ENCODE measurements at regions not wholly inside any gene's neighbourhood (a gene's known extent, or its start where the extent isn't known, plus 50 kb on each side); places are given as distances from the start of the nearest gene placed in this dataset.

DNA sequence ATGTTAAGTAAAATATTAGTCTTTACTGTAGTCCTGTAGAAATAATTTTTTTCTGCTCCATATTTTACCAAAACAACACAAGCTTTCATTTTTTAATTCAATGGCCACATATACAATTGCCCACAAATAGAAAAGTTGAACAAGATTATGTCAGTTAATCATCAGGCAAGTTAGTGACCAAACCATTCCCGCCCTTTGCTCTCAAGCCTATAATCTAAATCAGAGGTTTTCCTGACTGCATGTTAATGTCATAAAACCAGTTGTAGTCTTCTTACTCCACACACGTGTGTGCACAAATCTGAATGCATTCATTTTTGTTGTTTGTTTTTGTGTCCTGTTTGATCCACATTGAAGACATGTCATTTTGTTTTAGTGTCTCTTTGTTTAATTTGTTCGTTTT, 1357.7 kb upstream of the GJE1 start:
- WGBS (ENCODE audit: insufficient coverage), result 20% methylated on average over 1 of the region's 3 CpGs
- H3K4me1 ChIP-seq (ENCODE audit: control insufficient read depth, insufficient read depth, low read length), result no peaks in the 10 kb centered on the region

DNA sequence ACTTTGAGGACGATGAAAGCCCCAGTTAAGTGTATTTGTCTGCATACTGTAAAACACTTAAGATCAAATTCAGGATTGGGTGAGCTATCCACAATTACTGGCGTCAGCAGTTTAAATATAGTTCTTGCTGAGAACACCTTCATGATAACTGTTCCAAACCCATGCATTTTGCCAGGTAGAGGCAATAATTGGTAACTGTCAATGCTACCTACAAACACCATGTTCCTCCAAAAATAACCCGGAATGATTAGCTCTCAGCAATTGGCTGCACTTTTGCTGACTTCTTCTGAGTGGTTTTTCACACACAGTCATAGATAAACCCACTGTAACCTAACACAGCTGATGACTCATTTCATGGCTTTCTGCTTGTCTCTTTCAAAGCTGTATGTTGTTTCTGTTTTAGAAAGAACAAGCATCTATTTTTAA, 1358.6 kb upstream of the GJE1 start:
- H3K9me3 ChIP-seq (ENCODE audit: control insufficient read depth, insufficient read depth, low read length), result no peaks in the 10 kb centered on the region
- DNase-seq (ENCODE audit: low read depth in 4 of 6, low spot score in 6 of 6), result peak in 2 of 6 donors; percentile 3 to 13
- 76% methylated on average over 2 of the region's 3 CpGs for WGBS (ENCODE audit: insufficient coverage)
- H3K36me3 ChIP-seq (ENCODE audit: control insufficient read depth, insufficient read depth, low read length), result no peaks in the 10 kb centered on the region
- H3K27me3 ChIP-seq (ENCODE audit: control insufficient read depth, insufficient read depth, low read length), result no peaks in the 10 kb centered on the region
- no peak overlapping the region for H3K27ac ChIP-seq (ENCODE audit: low read depth, low read length)
- H3K4me3 ChIP-seq (ENCODE audit: low read depth, low read length), result no peak overlapping the region
- H3K4me1 ChIP-seq (ENCODE audit: control insufficient read depth, insufficient read depth, low read length), result no peaks in the 10 kb centered on the region

More for the DNA sequence above, 1357.7 kb upstream of the GJE1 start:
- no peaks in the 10 kb centered on the region for H3K9me3 ChIP-seq (ENCODE audit: control insufficient read depth, insufficient read depth, low read length)
- H3K36me3 ChIP-seq (ENCODE audit: control insufficient read depth, insufficient read depth, low read length), result no peaks in the 10 kb centered on the region
- no peaks in the 10 kb centered on the region for H3K27me3 ChIP-seq (ENCODE audit: control insufficient read depth, insufficient read depth, low read length)
- no peak overlapping the region for H3K27ac ChIP-seq (ENCODE audit: low read depth, low read length)
- H3K4me3 ChIP-seq (ENCODE audit: low read depth, low read length), result no peak overlapping the region
- no peak for DNase-seq (ENCODE audit: low read depth in 4 of 6, low spot score in 6 of 6)

DNA sequence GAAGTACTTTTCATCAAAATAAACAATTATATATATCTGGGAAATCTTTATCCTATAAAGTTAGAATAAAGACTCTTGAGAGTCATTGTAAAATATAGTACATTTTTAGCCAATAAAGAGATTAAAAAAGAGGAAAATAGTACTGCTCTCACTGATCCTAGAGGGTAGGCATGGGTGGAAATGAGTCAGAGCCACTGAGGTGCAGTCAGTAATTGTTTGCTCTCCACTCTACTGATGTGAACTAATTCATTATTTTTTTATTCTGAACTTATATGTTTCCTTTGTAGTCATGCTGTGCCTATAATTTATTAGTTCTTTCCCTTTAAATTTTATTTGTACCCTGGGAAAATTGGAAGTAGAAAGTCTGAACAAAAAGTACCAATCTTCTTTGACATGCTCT, 1359.4 kb upstream of the GJE1 start:
- Histone ChIP-seq H3K4me1 (ENCODE audit: control insufficient read depth, insufficient read depth, low read length) (no peaks in the 10 kb centered on the region), H3K9me3 (ENCODE audit: control insufficient read depth, insufficient read depth, low read length) (peaks cover under 1% of the 10 kb centered on the region), H3K4me3 (ENCODE audit: low read depth, low read length) (no peak overlapping the region), H3K27me3 (ENCODE audit: control insufficient read depth, insufficient read depth, low read length) (no peaks in the 10 kb centered on the region), H3K27ac (ENCODE audit: low read depth, low read length) (no peak overlapping the region), H3K36me3 (ENCODE audit: control insufficient read depth, insufficient read depth, low read length) (no peaks in the 10 kb centered on the region)
- no peak for DNase-seq (ENCODE audit: low read depth in 4 of 6, low spot score in 6 of 6)

DNA sequence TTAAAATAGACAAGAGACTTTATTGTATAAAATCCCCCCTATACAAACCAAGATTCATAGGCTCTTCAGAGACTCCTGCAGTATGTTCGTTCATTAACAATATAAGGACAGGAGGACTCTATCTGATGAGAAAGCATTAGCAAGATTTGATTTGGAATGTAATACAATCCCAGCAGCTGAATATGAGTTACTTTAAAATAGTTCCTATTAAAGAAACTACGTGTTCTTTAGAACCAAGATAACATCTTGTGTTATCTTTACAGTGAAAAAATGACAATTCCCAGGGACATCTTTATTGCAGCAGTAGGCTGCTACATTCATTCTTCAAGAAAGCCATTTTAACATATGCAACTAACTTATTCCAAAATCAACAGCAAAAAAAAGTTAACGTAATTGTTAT, 1360.1 kb upstream of the GJE1 start:
- no peaks in the 10 kb centered on the region for H3K27me3 ChIP-seq (ENCODE audit: control insufficient read depth, insufficient read depth, low read length)
- H3K9me3 ChIP-seq (ENCODE audit: control insufficient read depth, insufficient read depth, low read length), result peaks cover 2% of the 10 kb centered on the region
- H3K27ac ChIP-seq (ENCODE audit: low read depth, low read length), result no peak overlapping the region
- no peaks in the 10 kb centered on the region for H3K36me3 ChIP-seq (ENCODE audit: control insufficient read depth, insufficient read depth, low read length)
- H3K4me1 ChIP-seq (ENCODE audit: control insufficient read depth, insufficient read depth, low read length), result no peaks in the 10 kb centered on the region
- H3K4me3 ChIP-seq (ENCODE audit: low read depth, low read length), result no peak overlapping the region
- no peak for DNase-seq (ENCODE audit: low read depth in 4 of 6, low spot score in 6 of 6)
- 100% methylated on average over 1 of the region's 3 CpGs for WGBS (ENCODE audit: insufficient coverage)

DNA sequence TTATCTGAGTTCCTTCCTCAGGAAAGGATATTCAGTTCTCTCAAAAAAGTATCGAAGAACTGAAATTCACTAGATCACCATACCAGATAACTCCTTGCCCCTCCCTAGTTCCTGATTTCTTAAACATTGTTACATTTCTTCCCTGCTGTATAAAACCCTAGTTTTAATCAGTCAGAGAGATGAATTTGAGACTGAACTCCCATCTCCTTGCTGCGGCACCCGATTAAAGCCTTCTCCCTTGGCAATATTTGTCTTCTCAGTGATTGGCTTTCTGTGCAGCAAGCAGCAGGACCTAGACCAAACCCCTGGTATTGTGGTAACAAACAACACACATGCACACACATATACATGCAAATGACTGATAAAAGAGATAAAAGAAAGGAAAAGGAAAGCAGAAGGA, 1364.6 kb upstream of the GJE1 start:
- H3K4me3 ChIP-seq (ENCODE audit: low read depth, low read length), result no peak overlapping the region
- H3K27ac ChIP-seq (ENCODE audit: low read depth, low read length), result no peak overlapping the region

DNA sequence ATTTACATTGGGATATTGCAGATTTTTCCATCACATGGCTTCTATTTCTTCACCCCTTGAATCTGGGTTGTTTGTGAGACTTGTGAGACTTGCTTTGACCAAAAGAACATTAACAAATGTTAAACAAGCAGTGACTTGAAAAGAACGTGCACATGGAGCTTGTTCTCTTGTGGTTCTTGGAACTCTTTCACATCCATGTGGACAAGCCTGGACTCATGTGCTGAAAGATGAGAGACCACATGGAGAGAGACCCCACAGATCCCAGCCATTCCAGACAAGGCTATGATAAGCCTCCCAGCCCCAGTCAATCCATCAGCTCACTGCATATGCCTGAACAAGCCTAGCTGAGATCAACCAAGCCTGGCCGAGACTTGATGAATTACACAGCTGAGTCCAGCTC, 1365.7 kb upstream of the GJE1 start:
- no CpG with 5 or more reads among the region's 2 CpGs for WGBS (ENCODE audit: insufficient coverage)
- Histone ChIP-seq H3K27me3 (ENCODE audit: control insufficient read depth, insufficient read depth, low read length) (no peaks in the 10 kb centered on the region), H3K4me1 (ENCODE audit: control insufficient read depth, insufficient read depth, low read length) (no peaks in the 10 kb centered on the region), H3K36me3 (ENCODE audit: control insufficient read depth, insufficient read depth, low read length) (no peaks in the 10 kb centered on the region), H3K9me3 (ENCODE audit: control insufficient read depth, insufficient read depth, low read length) (peaks cover 2% of the 10 kb centered on the region), H3K27ac (ENCODE audit: low read depth, low read length) (no peak overlapping the region), H3K4me3 (ENCODE audit: low read depth, low read length) (no peak overlapping the region)
- DNase-seq (ENCODE audit: low read depth in 4 of 6, low spot score in 6 of 6), result no peak

More for the DNA sequence above, 1364.6 kb upstream of the GJE1 start:
- WGBS (ENCODE audit: insufficient coverage), result 100% methylated on average over 1 of the region's 3 CpGs
- no peaks in the 10 kb centered on the region for H3K27me3 ChIP-seq (ENCODE audit: control insufficient read depth, insufficient read depth, low read length)
- DNase-seq (ENCODE audit: low read depth in 4 of 6, low spot score in 6 of 6), result no peak
- no peaks in the 10 kb centered on the region for H3K4me1 ChIP-seq (ENCODE audit: control insufficient read depth, insufficient read depth, low read length)
- H3K9me3 ChIP-seq (ENCODE audit: control insufficient read depth, insufficient read depth, low read length), result peaks cover 2% of the 10 kb centered on the region
- no peaks in the 10 kb centered on the region for H3K36me3 ChIP-seq (ENCODE audit: control insufficient read depth, insufficient read depth, low read length)

DNA sequence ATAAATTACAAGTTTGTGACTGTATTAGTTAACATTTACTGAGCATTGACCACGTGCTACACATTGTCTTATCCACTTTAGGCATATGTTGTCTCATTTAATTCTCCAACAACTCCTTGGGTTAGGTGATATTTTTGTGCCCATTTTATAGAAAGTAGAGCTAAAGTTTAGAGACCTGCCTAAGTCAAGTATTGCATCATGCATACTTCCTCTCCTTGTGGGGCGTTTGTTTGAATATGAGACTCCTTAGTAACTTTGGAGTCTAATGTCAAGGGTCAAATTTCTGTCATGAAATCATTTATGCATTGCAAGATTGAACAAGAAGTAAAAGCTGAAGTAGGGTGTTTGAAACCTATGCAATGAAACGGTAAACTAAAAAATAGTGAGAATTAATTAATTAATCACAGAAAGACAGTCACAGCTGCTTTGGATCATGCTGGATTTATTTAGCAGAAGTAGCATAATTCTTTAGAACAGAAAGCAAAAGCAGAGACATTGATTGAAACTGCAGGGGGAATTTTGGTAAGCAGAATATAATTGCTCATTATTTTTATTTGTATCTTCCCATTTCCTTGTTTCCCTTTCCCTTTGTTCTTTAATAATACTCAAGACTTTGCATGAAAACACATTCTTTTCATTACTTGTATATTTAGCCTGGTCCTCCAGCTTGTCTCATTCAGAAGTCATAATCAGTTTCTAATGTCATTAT, 1374.4 kb upstream of the GJE1 start:
- no CpG with 5 or more reads among the region's 3 CpGs for WGBS (ENCODE audit: insufficient coverage)
- no peak overlapping the region for H3K27ac ChIP-seq (ENCODE audit: low read depth, low read length)
- H3K27me3 ChIP-seq (ENCODE audit: control insufficient read depth, insufficient read depth, low read length), result no peaks in the 10 kb centered on the region
- H3K9me3 ChIP-seq (ENCODE audit: control insufficient read depth, insufficient read depth, low read length), result no peaks in the 10 kb centered on the region
- H3K36me3 ChIP-seq (ENCODE audit: control insufficient read depth, insufficient read depth, low read length), result no peaks in the 10 kb centered on the region
- H3K4me1 ChIP-seq (ENCODE audit: control insufficient read depth, insufficient read depth, low read length), result no peaks in the 10 kb centered on the region
- no peak for DNase-seq (ENCODE audit: low read depth in 4 of 6, low spot score in 6 of 6)
- H3K4me3 ChIP-seq (ENCODE audit: low read depth, low read length), result no peak overlapping the region

DNA sequence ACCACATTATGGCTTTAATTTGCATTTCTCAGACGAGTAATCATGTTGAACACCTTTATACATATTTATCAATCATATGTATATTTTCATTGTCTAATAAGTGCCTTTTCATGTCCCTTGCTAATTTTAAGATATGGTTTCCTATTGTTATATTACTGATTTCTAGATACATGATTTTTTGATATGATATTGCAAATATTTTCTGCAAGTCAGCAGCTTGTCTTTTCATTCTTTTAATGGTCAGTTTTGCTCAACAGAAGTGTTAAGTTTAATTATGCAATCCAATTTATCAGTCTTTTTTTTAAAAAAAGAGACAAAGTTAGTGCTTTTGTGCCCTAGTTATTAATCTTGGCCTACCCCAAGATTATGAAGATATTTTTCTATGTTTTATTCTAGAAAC, 1377.8 kb upstream of the CITED2 start:
- H3K4me3 ChIP-seq (ENCODE audit: low read depth, low read length), result no peak overlapping the region
- DNase-seq (ENCODE audit: low read depth in 4 of 6, low spot score in 6 of 6), result no peak
- no peaks in the 10 kb centered on the region for H3K27me3 ChIP-seq (ENCODE audit: control insufficient read depth, insufficient read depth, low read length)
- no peaks in the 10 kb centered on the region for H3K36me3 ChIP-seq (ENCODE audit: control insufficient read depth, insufficient read depth, low read length)
- no peaks in the 10 kb centered on the region for H3K4me1 ChIP-seq (ENCODE audit: control insufficient read depth, insufficient read depth, low read length)
- no CpG with 5 or more reads among the region's 1 CpG for WGBS (ENCODE audit: insufficient coverage)
- H3K27ac ChIP-seq (ENCODE audit: low read depth, low read length), result no peak overlapping the region
- H3K9me3 ChIP-seq (ENCODE audit: control insufficient read depth, insufficient read depth, low read length), result peaks cover 4% of the 10 kb centered on the region

DNA sequence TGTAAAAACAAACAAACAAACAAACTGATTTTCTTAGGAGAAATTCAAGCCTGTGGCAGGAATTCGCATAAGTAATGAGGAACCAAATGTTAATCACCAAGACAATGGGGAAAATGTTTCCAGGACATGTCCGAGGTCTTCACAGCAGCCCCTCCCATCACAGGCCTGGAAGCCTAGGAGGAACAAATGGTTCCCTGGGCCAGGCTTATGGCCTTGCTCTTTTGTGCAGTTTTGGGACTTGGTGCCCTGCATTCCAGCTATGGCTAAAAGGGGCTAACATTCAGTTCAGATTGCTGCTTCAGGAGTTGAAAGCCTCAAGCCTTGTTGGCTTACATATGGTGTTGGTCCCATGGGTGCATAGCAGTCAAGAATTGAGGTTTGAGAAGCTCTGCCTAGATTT, 1372.7 kb upstream of the CITED2 start:
- Histone ChIP-seq H3K9me3 (ENCODE audit: control insufficient read depth, insufficient read depth, low read length) (peaks cover 6% of the 10 kb centered on the region), H3K4me1 (ENCODE audit: control insufficient read depth, insufficient read depth, low read length) (no peaks in the 10 kb centered on the region), H3K4me3 (ENCODE audit: low read depth, low read length) (no peak overlapping the region), H3K27me3 (ENCODE audit: control insufficient read depth, insufficient read depth, low read length) (no peaks in the 10 kb centered on the region), H3K27ac (ENCODE audit: low read depth, low read length) (no peak overlapping the region), H3K36me3 (ENCODE audit: control insufficient read depth, insufficient read depth, low read length) (no peaks in the 10 kb centered on the region)
- DNase-seq (ENCODE audit: low read depth in 4 of 6, low spot score in 6 of 6), result no peak
- WGBS (ENCODE audit: insufficient coverage), result 100% methylated on average over 1 of the region's 2 CpGs

DNA sequence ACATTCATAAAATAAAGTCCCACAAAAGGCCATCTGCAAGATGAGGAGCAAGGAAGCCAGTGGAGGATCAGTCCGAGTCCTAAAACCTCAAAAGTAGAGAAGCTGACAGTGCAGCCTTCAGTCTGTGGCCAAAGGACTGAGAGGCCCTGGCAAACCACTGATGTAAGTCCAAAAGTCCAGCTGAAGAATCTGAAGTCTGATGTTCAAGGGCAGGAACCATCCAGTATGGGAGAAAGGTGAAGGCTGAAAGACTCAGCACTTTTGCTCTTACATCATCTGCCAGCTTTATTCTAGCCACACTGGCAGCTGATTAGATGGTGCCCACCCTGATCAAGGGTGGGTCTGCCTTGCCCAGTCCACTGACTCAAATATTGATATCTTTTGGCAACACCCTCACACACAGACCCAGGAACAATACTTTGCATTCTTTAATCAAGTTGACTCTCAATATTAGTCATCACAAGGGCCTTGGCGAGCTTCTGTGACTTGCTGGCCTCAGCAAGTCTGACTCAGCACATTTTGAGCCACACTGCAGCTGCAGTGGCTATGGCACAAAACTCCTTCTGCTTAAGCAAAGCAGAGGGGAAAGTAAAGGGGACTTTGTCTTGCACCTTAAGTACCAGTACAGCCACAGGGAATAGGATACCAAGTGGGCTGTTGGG, 1370.3 kb upstream of the CITED2 start:
- no peaks in the 10 kb centered on the region for H3K4me1 ChIP-seq (ENCODE audit: control insufficient read depth, insufficient read depth, low read length)
- H3K9me3 ChIP-seq (ENCODE audit: control insufficient read depth, insufficient read depth, low read length), result peaks cover 4% of the 10 kb centered on the region
- 86% methylated on average over 2 of the region's 2 CpGs for WGBS (ENCODE audit: insufficient coverage)
- H3K27ac ChIP-seq (ENCODE audit: low read depth, low read length), result no peak overlapping the region
- H3K4me3 ChIP-seq (ENCODE audit: low read depth, low read length), result no peak overlapping the region
- no peaks in the 10 kb centered on the region for H3K36me3 ChIP-seq (ENCODE audit: control insufficient read depth, insufficient read depth, low read length)
- no peaks in the 10 kb centered on the region for H3K27me3 ChIP-seq (ENCODE audit: control insufficient read depth, insufficient read depth, low read length)
- no peak for DNase-seq (ENCODE audit: low read depth in 4 of 6, low spot score in 6 of 6)
